SK-N-SH treated with all-trans-retinoic acid at 6 μM for 48 hours (cell line): ENCODE measurements at regions not wholly inside any gene's neighbourhood (a gene's known extent, or its start where the extent isn't known, plus 50 kb on each side); places are given as distances from the start of the nearest gene placed in this dataset.

Experiments
- CREB5 ChIP-seq: fragments of 250-450 bp; sonication (Bioruptor Pico); IDR thresholded peaks from 2 replicates; pipeline ENCODE4 v1.5.1; 2020; ENCODE audit warnings: low read depth, mild to moderate bottlenecking, moderate library complexity
- CSRNP3 ChIP-seq: fragments of 250-450 bp; sonication (Bioruptor Pico); IDR thresholded peaks from 2 replicates; pipeline ENCODE4 v1.5.1; 2021; ENCODE audit warnings: mild to moderate bottlenecking, moderate library complexity
- OSR1 ChIP-seq: fragments of 250-450 bp; sonication (Bioruptor Pico); IDR thresholded peaks from 2 replicates; pipeline ENCODE4 v1.8.0; 2022; ENCODE audit warnings: moderate library complexity, mild to moderate bottlenecking, inconsistent platforms
- PATZ1 ChIP-seq: fragments of 250-450 bp; sonication (Bioruptor Pico); IDR thresholded peaks from 2 replicates; pipeline ENCODE4 v1.8.0; 2020; ENCODE audit warnings: mild to moderate bottlenecking, moderate library complexity, borderline replicate concordance
- SNAI2 ChIP-seq: fragments of 250-450 bp; sonication (Bioruptor Pico); IDR thresholded peaks from 2 replicates; pipeline ENCODE4 v1.5.0; 2020; ENCODE audit warnings: mild to moderate bottlenecking, moderate library complexity
- TCF4 ChIP-seq: fragments of 250-450 bp; sonication (Bioruptor Pico); IDR thresholded peaks from 2 replicates; pipeline ENCODE4 v1.8.0; 2021; ENCODE audit warnings: mild to moderate bottlenecking, moderate library complexity, borderline replicate concordance
- ZC3H10 ChIP-seq: fragments of 250-450 bp; sonication (Bioruptor Pico); IDR thresholded peaks from 2 replicates; pipeline ENCODE4 v1.5.1; 2021; ENCODE audit warnings: mild to moderate bottlenecking, moderate library complexity

GRCh38 chr3:94734206-94734605, 671.3 kb downstream of the NSUN3 start:
- TF ChIP-seq CREB5 (CRISPR knock-in tag) = no peak
- TF ChIP-seq TCF4 (CRISPR knock-in tag) = no peak
- TF ChIP-seq PATZ1 (CRISPR knock-in tag) = no peak
- TF ChIP-seq SNAI2 (CRISPR knock-in tag) = no peak
- no peak for TF ChIP-seq ZC3H10 (CRISPR knock-in tag)
- TF ChIP-seq OSR1 = no peak
- no peak for TF ChIP-seq CSRNP3
